GM19452 (cell line): ENCODE measurements at regions not wholly inside any gene's neighbourhood (a gene's known extent, or its start where the extent isn't known, plus 50 kb on each side); places are given as distances from the start of the nearest gene placed in this dataset.

Source experiments
- ATAC-seq: cut with Tn5 transposase; IDR thresholded peaks from one replicate; pipeline ENCODE4 v1.9.1; 2021; ENCODE audit not compliant: unreplicated experiment

DNA sequence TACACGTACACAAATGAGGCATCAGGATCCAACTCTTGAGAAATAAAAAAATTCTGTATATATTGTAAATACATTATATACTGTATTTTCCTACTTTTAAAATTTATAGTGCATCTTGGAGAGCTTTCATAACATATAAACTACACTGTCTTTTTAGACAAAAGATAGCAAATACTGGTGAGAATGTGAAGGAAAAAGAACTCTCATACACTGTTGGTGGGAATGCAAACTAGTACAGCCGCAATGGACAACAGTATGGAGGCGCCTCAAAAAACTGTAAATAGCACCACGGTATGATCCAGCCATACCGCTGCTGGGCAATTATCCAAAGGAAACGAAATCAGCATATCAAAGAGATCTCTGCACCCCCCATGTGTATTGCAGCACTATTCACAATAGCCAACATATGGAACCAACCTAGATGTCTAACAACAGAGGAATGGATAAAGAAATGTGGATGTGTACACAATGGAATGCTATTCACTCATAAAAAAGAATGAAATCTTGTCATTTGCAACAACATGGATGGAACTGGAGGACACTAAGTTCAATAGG is 292.4 kb downstream of the EFNB2 start:
- no peak for ATAC-seq

DNA sequence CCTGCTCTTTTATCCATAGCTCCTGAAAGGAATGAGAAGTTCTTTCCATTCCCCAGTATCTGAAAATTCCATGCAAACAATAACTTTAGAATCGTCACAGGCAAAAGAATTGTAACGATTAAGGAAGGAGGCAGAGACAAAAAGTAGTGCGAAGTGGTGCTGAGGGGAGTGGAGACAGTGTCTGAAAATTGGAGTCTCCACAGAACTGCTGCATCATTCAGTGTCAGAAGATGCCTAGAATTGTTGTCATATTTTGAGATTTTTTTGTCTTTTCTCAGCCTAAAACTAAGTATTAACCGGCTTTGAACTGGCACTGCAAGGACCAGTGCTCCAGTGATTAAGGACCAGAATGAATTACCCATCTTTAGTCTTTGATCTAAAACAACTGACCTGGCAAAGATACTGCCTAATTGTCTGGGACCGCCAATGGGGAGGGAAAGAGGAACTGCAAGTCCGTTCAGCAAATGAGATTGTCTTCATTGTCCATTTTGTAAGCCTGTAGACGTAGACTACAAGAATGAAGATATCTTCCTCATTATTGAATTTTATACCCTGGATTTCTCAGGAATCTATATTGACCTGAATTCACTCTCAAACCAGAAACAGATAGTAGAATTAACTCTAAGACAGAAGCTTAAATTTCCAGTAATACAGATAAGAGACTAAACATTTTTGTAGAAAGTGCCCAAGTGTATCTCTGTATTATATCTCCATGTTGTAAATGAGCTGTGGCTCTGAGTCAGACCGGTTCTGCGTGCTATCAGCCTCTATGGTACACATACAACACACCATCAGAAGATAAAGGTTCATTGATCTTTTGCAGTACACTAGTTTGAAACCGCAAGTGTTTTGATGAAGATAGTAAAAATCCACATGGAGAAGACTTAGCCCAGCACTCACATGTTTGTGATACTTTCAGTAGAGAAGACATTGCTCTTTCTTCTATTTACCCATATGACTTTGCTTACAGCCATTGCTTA is 293.2 kb downstream of the EFNB2 start:
- ATAC-seq = no peak

DNA sequence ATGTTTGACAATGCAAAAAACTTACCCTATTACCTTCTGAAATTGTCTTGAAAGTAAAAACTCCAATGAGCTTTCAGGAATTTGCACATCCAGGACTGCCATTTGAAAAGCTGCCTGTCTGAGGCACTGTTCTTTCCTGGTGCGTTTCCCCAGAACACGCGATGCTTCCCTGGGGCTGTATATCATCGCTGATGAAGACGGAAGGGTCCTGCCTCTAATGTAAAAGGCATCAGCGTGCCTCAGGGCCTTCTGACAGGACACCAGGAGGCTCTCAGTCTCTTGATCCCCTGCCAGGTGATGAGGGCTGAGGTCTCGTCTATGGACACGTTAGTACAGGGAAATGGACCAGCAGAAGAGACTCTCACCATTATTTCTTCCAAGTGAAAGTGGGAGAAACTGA is 296.8 kb downstream of the EFNB2 start:
- no peak for ATAC-seq

DNA sequence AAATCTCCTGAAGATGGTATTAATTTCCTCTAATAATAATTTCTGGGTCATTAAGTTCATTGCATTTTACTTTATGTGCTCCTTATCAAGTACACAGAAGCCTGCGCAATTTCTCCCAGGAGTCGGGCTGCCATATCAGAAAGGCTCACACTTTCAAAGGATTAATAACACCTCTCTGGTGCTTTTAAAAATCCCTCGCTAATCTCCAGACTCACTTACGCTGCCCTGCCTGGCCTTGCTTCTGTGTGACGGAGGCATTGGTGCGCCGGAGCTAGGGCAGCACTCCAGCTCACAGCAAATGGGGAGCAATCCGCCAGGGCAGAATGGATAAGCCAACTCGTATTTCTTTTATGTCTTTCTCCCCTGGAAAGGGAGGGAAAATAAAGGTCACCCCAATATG is 300.8 kb downstream of the EFNB2 start:
- no peak for ATAC-seq

DNA sequence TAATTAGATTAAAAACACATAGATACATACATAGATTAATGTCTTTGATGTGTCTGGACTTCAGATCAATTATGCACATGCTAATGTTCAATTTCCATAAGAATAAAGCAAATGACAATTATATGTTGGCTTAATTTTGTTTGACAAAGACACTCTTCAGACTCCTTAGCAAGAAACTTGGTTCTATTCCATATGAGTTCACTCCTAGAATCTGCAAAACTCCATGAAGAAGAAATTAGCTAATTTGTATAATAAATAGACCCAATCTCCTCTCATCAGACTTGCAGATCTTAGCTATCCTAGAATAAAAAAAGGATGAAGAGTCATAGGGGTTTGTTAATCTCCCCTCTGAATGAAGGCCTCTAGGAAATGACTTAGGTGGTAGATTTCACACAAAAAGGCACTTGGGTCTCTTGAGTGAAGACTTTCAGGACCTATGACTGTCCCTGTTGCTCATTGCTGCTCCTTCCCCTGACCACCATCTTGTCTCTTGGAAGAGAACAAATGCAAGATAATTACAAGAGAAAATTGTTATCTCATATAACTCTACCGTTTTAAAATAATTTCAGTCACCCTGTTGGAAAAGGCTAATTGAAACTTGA is 302.2 kb downstream of the EFNB2 start:
- no peak for ATAC-seq

DNA sequence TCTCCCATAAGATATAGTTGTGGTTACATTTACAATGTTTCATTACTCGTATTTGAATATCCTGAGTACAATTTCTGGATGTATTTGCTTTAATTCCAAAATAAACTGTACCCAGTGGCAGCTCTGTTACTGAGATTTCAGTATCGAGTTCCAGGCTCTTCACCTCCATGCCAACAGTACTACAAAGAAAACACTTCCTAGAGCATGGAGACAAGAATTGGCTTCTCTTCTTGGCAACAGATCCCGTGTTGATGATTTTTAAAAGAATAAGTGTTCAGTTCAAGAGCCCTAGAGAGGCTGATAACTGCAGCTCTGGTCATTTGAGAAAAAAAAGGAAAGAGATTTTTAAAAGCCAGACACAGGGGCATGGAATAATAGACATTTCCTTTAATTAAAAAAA is 302.8 kb downstream of the EFNB2 start:
- no peak for ATAC-seq

DNA sequence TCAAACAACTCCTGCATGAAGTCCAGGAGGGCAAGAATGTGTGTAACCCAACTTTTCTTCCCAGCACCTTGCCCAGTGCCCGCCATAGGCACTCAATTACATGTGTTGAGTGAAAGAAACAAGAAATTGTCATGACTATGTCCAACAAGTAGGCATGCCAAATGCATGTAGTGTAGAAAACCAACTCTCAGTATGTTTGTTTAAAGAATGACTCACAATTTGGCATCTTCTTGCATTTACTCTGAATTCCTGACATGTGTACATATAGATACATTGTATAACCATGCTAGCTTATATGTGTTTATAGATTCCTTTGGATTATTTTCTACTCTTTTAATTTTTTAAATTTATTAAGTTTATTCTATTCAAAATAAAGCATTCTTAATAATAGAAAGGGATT is 305.0 kb downstream of the EFNB2 start:
- ATAC-seq = no peak

DNA sequence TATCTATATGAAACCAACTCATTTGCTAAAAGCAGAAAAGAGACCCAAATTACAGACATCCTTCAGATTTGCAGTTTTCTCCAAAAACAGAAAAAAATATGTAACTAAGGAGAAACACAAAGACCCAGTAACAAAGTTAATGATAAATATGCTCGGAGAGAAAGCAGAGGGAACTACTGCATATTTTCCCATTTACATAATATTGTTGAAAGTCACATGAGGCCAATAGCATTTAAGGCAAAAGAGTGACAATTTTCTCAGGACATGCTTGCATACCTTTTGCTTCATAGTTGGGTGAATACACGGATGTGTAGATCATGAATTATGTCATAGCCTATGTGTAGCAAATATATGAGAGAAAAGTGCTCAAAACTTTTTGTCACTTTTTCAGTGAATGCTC is 310.3 kb downstream of the EFNB2 start:
- no peak for ATAC-seq

DNA sequence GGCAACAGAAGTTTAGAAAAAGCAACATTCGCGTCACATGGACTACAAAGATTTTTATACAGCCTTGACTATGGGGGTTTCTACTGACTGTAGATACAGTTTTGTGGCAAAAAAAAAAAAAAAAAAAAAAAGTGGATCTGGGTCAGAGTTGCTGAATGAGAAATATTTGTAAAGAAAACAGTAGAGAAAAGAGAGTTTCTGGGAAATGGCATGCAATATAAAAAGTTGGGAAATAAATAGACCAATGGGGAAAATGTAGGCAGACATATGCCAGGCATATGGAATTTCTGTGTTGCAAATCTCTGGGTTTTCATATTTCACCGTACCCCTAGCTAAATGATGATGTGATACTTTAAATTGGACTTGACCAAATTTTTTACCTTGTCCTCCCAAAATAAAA is 315.3 kb downstream of the EFNB2 start:
- no peak for ATAC-seq

DNA sequence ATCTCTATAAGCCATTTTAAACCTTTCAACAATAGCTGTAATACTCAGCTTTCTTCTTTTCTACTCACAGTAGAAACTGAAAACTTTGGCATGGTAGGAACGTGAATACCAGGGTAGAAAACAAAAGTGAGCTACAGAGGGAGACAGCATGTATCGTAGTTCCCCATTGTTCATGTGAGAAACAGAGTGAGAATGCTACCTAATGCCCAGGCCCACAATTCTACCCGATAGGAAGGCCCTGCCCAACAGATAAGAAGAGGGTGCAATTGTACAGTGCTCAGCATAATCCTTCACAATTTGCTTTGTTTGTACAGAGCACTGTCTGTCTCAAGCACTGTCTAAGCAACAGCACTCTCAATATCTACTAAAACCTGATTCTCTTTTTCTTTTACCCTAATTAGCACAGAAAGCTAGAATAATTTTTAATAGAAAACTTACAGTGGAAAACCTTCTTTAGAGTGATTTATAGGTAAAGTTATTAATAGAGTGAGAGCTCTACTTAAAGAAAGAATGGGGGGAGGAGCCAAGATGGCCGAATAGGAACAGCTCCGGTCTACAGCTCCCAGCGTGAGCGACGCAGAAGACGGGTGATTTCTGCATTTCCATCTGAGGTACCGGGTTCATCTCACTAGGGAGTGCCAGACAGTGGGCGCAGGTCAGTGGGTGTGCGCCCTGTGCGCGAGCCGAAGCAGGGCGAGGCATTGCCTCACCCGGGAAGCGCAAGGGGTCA is 322.3 kb downstream of the EFNB2 start:
- no peak for ATAC-seq

DNA sequence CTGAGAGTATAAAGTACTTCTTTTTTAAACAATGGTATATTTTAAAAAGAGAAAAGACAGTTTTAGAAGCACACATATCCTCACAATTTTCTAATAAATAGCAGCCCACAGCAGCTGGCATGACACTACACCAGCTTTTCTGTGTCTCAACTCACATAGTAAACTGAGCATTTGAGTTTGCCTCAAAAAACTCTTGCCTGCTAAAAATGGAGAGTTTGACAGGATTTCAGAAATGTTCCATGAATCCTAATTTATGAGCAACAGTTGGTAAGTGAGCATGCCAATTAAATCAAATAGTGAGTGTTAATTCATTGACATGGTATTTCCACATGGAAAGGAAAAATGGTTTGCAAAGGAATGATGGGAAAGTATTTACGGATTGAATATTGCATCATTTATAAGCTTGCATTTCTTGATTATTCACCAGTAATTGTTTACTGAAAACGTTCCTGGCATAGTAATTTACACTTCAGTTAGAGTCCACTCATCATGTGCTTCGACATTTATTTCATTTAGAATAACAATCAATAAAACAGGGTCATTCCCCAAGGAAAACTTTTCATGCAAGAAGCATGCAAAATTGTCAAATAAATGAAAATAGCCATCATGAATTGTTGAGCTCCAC is 323.0 kb downstream of the EFNB2 start:
- ATAC-seq = no peak

DNA sequence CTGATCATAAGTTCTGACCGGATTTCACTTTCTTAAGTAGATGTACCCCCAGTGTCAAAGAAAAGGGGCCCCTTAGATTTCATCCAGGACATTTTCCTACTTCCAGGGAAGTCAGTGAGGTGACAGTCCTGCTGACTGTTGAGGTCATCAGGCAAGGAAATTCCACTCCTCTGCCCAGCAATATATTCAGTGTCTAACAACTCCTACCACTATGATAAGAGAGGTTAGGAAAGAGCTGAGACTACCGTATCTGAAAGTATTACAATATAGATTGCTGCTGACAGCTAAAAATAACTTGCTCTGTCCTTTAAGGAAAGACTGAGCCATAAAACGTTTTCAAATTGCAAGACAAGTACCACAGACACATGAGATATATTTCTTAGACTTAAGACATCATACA is 325.1 kb downstream of the EFNB2 start:
- ATAC-seq = no peak

DNA sequence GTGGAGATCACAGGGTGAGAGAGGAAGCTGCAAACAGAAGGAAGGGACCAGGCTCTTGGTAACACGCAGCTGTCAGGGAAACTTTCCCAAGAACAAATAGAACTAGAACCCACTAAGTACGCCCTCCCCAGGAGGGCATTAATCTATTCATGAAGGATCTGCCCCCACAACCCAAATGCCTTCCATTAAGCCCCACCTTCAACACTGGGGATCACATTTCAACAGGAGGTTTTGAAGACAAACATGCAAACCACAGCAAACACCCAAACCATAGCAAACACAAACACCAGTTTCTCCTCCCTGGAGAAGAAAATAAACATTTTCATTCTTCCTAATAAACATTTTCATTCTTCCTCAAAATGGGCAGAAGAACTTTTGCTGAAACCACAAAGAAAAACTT is 329.6 kb downstream of the EFNB2 start:
- no peak for ATAC-seq

DNA sequence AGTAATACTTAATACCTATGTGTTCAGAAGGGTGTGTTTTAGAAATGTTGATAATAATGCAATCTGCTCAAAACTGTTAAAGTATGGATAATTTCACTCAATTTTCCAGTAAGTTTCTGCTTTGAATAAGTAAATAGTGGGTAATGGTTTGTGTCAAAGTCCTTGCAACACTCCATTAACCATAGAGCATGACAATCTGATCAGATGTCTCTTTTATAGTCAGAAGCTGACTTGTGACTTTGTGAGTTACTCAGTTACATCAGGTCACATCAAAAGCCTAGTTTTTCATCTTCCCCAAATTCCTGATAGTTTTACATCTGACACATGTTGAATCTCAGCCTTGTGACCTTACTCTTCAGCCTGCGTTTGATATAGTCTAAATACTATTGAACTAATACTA is 338.0 kb downstream of the EFNB2 start:
- ATAC-seq = no peak

DNA sequence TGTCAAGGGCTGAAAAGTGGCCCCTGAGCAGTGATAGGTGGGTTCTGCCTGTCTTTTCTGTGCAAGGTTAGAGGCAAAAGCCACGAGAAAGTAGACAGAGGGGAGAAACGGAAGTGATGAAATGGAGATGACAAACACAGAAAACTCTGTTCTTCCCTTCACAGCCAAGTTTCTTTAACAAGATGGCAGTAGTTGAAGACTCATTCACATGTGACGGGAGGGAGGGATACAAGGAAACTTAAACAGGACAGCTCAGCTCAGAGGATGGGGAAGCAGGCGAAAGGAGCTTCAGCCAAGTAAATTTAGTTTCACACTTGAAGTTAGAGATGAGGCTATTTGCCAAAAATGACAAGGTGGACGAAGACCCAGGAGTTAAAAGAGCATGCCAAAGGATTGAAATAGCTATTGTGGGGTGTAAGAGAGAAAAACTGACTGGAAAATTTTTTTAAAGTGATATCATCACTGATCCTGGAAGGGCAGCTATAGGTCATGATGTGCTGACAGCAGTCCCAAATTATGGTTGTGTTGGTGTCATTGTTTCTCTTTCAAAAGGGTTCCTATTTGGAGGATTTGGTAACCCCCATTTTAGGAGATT is 347.9 kb downstream of the EFNB2 start:
- no peak for ATAC-seq

DNA sequence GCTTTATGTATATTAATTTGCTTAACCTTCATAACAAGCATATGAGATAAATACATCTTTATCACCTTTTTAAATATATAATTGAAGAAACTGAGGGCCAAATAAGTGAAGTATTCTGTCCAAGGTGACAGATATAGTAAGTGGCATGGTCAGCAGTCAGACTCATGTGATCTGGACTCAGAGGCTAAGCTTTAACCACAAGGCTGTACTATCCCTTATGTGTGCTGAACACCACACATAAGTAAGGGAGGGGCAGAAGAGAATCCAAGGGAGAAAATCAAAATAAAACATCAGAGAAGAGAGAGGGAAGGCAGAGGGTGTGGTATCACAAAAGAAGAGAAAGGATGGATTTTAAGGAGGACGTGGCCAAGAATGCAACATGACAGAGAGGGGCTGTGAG is 348.4 kb downstream of the EFNB2 start:
- ATAC-seq = no peak

DNA sequence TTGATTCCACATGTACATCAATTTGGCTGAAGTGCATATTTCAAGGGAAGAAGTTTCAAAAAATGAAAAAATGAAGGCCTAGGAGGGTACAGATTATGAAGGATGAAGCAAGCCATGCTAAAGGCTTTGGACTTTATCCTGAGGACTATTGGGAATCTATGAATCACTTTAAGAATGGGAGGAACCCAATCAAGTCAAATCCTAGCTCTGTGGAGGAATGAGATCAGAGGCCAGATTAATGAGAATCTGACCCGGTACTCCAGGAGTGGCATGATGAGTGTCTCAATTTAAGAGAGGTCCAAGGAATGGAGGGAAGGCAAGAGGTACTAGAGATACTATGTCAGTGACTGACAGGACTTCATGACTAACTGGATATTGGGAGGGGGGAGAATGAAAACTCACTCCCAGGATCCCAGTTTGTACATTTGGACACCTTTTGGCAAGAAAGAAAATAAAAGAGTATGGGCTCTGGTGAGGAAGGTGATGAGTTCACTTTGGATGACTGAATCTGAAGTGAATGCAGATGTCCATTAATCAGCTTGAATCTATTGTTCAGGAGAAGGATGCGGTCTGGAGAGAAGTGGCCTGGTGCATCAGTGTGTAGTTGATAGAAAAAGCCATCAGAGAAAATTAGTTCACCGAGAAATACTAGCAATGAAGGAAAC is 349.0 kb downstream of the EFNB2 start:
- ATAC-seq = no peak

DNA sequence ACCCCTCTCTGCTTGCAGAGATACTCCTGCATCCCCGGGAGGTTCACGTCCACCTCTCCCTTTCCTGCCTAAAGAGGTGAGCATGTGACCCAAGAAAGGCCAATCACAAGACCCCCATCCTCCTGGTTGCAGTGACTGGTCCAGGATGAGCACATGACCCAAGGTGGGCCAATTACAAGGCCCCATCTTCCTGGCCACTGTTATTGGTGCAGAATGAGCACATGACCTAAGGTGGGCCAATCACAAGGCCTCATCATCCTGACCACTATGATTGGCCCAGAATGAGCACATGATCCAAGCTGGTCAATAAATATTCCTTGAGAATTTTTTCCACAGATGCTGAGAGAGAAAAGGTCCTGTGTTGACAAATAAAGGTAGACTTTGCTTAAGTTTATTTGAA is 350.7 kb downstream of the EFNB2 start:
- no peak for ATAC-seq

DNA sequence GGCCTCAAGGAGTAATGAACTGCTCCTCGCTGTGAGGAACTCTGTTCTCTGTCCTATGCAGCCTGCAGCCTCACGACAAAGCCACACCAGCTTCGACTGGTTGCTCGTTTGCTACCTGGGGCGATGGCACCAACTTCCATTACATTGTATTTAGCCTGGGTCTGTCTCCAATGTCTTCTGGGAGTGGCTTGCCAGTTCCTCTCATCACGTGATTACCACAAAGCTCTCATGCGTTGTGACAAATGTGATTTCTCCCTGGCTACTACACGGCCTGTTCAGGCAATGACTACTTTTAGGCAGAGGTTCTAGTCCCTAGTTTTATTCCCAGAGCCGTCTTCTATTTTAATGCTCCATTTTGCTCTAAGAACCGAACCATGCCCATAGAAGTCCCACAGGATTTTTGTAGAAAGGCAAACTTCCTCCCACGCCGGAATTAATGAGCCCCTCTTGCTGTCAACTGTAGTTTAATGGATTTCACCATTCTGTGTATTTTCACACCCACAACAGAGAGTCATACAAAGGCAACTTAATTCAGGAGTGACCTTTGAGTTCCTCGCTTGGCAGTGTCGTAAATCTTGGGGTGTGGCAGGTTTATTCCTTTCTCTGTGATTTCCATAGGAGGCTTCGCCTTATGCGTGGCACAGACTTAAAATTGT is 351.9 kb downstream of the EFNB2 start:
- no peak for ATAC-seq

DNA sequence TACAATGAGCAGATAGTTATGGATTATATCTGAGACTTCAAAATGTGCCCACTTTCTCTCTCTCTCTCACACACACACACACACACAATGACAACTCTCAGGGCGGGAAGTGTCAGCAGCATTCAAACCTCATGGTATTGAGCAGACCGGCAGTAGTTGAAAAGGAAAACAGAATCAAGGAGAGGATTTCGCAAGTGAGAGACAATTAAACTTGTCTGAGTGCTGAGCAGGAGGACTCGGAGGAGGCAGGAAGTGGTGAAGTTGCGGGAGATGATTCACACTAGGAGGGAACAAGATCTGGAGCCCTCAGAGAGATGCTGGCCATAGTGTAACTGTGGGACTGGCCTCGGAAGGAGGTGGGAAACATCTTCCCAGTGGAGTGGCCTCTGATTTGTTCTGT is 353.1 kb downstream of the EFNB2 start:
- ATAC-seq = no peak
